ENCODE measurements at regions not wholly inside any gene's neighbourhood (a gene's known extent, or its start where the extent isn't known, plus 50 kb on each side); places are given as distances from the start of the nearest gene placed in this dataset.

DNA sequence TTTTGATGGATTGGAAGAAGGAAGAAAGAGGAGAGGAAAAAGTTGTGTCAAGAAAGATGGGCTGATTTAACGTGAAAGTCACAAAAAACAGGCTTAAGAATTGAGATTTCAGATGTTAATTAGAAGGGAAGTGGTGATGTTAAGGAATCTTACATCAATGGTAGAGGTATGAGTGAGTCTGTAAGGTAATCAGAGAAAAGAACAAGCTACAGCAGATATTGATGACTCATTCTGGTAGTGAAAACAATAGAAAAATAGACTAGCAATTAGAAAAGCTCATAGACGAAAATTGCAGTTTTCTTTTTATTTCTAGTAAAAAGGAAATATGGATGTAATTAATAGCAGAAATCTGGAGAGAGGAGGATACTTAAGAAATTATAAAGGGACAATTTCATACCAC lies 559.6 kb downstream of the MCTP2 start:
- Histone ChIP-seq H3K4me1 (ENCODE audit: control insufficient read depth in 1 of 2, insufficient read depth in 2 of 2, low read depth in 1 of 2, low read length in 1 of 2) (no peaks in the 10 kb centered on the region), H3K4me2 (no peak overlapping the region), H3K27ac (ENCODE audit: low read depth in 2 of 2, low read length in 1 of 2) (no peak overlapping the region), H3F3A (replicated peaks; ENCODE audit: insufficient read depth) (no peaks in the 10 kb centered on the region), H3K79me2 (ENCODE audit: insufficient read depth) (no peaks in the 10 kb centered on the region), H4K20me1 (ENCODE audit: insufficient read depth) (no peaks in the 10 kb centered on the region), H3K36me3 (replicated peaks in 1 of 2; ENCODE audit: control insufficient read depth in 1 of 2, insufficient read depth in 2 of 2, low read length in 1 of 2) (no peaks in the 10 kb centered on the region), H3K9me2 (no peaks in the 10 kb centered on the region), H3K27me3 (ENCODE audit: insufficient read depth) (no peaks in the 10 kb centered on the region), H3K9ac (no peak overlapping the region), H2AFZ (ENCODE audit: low read depth) (no peak overlapping the region), H3K4me3 (ENCODE audit: low read depth in 2 of 2, low read length in 1 of 2) (no peak overlapping the region), H3K9me3 (no peaks in the 10 kb centered on the region; the same call in 1 of the 2 replicates)
- TF ChIP-seq EZH2phosphoT487 (IDR thresholded peaks at IDR 0.05; ENCODE audit: borderline replicate concordance, low read depth), result no peak
- no peak for DNase-seq
- ChIA-PET CTCF (interaction anchor here (1.2 kb wide), 1 partner anchor 15 kb away, joined by 3 read pairs; no protein-coding TSS in a partner anchor), POLR2A (no interaction called here)
- WGBS (ENCODE audit: low lambda C conversion rate), result 5% methylated on average over 2 of the region's 2 CpGs

- ChIA-PET CTCF (interaction anchor here (1.2 kb wide), 1 partner anchor 16 kb away, joined by 3 read pairs; no protein-coding TSS in a partner anchor), POLR2A (no interaction called here)
- Histone ChIP-seq H4K20me1 (ENCODE audit: insufficient read depth) (no peaks in the 10 kb centered on the region), H3K36me3 (replicated peaks in 1 of 2; ENCODE audit: control insufficient read depth in 1 of 2, insufficient read depth in 2 of 2, low read length in 1 of 2) (no peaks in the 10 kb centered on the region), H3K9me3 (no peaks in the 10 kb centered on the region; the same call in 1 of the 2 replicates), H3K4me1 (ENCODE audit: control insufficient read depth in 1 of 2, insufficient read depth in 2 of 2, low read depth in 1 of 2, low read length in 1 of 2) (no peaks in the 10 kb centered on the region), H3K27me3 (ENCODE audit: insufficient read depth) (no peaks in the 10 kb centered on the region), H3F3A (replicated peaks; ENCODE audit: insufficient read depth) (no peaks in the 10 kb centered on the region), H3K9me2 (no peaks in the 10 kb centered on the region), H3K27ac (ENCODE audit: low read depth in 2 of 2, low read length in 1 of 2) (no peak overlapping the region), H3K79me2 (ENCODE audit: insufficient read depth) (no peaks in the 10 kb centered on the region), H3K4me2 (no peak overlapping the region), H2AFZ (ENCODE audit: low read depth) (no peak overlapping the region), H3K4me3 (ENCODE audit: low read depth in 2 of 2, low read length in 1 of 2) (no peak overlapping the region), H3K9ac (no peak overlapping the region)
- TF ChIP-seq POLR2AphosphoS5 (IDR thresholded peaks at IDR 0.05; ENCODE audit: low read depth, low read length) (no peak), RFX5 (IDR thresholded peaks at IDR 0.05; ENCODE audit: low read length) (no peak), PBX3 (IDR thresholded peaks at IDR 0.05) (no peak), MEF2A (IDR thresholded peaks at IDR 0.05; ENCODE audit: borderline replicate concordance, low read depth) (no peak), NRF1 (IDR thresholded peaks at IDR 0.05; ENCODE audit: low read depth, low read length) (no peak), SMC3 (IDR thresholded peaks at IDR 0.05; ENCODE audit: low read depth, low read length) (no peak), MXI1 (IDR thresholded peaks at IDR 0.05; ENCODE audit: low read depth, low read length) (no peak), FOXJ3 (CRISPR knock-in tag; IDR thresholded peaks at IDR 0.05) (no peak), USF2 (IDR thresholded peaks at IDR 0.05; ENCODE audit: borderline replicate concordance, low read depth, low read length) (no peak), RXRA (IDR thresholded peaks at IDR 0.05; ENCODE audit: borderline replicate concordance, low read depth) (no peak)
- TF ChIP-seq, protein P1, sequence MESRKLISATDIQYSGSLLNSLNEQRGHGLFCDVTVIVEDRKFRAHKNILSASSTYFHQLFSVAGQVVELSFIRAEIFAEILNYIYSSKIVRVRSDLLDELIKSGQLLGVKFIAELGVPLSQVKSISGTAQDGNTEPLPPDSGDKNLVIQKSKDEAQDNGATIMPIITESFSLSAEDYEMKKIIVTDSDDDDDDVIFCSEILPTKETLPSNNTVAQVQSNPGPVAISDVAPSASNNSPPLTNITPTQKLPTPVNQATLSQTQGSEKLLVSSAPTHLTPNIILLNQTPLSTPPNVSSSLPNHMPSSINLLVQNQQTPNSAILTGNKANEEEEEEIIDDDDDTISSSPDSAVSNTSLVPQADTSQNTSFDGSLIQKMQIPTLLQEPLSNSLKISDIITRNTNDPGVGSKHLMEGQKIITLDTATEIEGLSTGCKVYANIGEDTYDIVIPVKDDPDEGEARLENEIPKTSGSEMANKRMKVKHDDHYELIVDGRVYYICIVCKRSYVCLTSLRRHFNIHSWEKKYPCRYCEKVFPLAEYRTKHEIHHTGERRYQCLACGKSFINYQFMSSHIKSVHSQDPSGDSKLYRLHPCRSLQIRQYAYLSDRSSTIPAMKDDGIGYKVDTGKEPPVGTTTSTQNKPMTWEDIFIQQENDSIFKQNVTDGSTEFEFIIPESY (IDR thresholded peaks at IDR 0.05; ENCODE audit: borderline replicate concordance, low read depth), result no peak
- DNase-seq, result no peak
- WGBS (ENCODE audit: low lambda C conversion rate), result 17% methylated on average over 2 of the region's 2 CpGs
Measured at GRCh38 chr15:94791510-94791909, 560.1 kb downstream of the MCTP2 start.
